GM12874 (cell line): ENCODE measurements at regions not wholly inside any gene's neighbourhood (a gene's known extent, or its start where the extent isn't known, plus 50 kb on each side); places are given as distances from the start of the nearest gene placed in this dataset.

Experiments
- TF ChIP-seq, protein P1 (sequence below): IDR thresholded peaks from 2 replicates; pipeline ENCODE4 v1.5.1; 2011; ENCODE audit warnings: low read depth, mild to moderate bottlenecking, control low read depth, low read length, moderate library complexity; ENCODE audit not compliant: insufficient read depth

DNA sequence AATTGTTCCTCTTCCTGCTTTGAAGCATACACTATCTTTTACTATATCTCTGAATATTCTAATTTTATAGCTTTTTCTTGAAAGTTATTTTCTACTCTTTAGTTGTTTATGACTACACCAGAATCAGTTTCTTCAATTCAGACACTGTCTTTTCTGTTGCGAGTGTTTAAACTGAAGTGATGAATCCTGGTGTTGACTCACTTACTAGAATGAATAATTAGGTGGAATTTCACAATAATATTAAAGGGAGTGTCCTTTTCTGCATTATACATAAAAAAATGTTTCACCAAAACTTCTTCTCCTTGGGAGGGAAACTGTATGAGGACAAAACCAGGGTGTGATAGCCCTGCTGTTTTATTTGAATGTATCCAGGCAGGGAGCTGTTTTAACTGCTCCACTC is 1383.1 kb downstream of the C4orf33 start:
- TF ChIP-seq, protein P1, sequence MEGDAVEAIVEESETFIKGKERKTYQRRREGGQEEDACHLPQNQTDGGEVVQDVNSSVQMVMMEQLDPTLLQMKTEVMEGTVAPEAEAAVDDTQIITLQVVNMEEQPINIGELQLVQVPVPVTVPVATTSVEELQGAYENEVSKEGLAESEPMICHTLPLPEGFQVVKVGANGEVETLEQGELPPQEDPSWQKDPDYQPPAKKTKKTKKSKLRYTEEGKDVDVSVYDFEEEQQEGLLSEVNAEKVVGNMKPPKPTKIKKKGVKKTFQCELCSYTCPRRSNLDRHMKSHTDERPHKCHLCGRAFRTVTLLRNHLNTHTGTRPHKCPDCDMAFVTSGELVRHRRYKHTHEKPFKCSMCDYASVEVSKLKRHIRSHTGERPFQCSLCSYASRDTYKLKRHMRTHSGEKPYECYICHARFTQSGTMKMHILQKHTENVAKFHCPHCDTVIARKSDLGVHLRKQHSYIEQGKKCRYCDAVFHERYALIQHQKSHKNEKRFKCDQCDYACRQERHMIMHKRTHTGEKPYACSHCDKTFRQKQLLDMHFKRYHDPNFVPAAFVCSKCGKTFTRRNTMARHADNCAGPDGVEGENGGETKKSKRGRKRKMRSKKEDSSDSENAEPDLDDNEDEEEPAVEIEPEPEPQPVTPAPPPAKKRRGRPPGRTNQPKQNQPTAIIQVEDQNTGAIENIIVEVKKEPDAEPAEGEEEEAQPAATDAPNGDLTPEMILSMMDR, result no peak

DNA sequence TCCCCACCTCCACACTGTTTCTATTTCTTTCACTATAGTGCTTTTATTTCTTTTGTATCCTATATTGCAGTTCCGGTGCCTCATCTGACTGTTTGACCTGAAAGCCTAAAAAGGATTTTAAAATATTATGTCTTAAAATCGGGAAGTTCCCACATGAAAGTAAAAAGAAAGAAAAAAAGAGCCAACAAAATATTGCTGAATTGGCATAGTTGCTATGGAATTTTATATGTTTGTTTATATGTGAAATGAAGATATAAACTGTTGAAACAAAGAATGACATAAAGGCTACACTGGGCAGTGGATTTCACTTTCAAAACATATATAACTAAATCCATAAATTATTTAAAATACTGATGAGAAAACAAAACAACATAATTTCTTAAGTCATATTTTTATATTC is 1383.7 kb downstream of the C4orf33 start:
- TF ChIP-seq, protein P1, result no peak

DNA sequence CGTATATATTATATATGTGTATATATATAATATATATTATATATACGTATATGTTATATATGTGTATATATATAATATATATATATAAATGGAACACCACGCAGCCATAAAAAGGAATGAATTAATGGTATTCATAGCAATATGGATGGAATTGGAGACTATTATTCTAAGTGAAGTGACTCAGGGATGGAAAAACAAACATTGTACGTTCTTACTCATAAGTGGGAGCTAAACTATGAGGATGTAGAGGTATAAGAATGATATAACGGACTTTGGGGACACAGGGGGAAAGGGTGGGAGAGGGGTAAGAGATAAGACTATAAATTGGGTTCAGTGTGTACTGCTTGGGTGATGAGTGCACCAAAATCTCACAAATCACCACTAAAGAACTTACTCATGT is 1388.9 kb downstream of the C4orf33 start:
- TF ChIP-seq, protein P1, result no peak

DNA sequence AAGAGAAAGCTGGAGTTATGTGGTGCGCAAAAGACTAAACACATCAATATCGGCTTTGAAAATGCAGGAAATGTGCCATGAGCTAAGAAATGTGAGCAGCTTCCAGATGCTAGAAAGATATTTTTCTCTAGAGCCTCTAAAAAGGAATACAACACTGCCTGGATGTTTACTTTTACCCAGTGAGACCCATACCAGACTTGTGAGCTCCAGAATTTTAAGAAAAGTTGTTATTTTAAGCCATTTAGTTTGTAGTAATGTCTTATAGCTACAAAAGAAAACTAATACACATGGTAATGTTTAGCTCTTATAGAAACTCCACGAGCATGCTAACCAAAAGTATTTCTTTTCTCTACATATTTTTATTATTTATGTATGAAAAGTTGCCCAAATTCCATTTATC is 1389.4 kb downstream of the C4orf33 start:
- TF ChIP-seq, protein P1, result no peak

DNA sequence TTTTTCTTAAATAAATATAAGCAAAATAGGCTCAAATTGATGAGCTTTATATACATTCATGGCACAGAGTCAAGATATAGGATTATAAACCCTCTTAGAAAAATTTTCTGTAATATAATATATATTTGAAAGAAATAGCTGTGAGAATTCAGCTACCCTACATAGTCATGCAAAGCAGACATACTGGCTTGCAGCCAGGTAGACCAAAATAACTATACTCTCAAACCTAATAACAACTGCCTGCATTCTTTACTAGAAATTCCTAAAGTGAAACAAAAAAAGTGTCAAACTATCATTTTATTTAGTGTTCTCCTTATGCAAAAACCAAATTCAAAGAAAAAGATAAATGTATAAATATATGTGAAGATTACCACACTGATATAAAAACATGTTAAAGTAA is 1390.2 kb downstream of the C4orf33 start:
- TF ChIP-seq, protein P1, result no peak

DNA sequence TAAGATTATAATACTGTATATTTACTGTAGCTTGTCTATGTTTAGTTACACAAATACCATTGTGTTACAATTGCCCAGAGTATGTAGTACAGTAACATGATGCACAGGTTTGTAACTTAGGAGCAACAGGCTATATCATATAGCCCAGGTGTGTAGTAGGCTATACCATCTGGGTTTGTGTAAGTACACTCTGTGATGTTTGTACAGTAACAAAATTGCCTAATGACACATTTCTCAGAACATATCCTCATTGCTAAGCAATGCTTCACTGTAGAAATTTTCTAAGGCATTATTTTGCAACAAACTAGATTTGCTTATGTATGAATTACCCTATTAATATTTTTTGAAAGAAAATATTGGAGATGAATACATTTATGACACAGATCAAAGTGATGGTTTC is 1390.9 kb downstream of the C4orf33 start:
- TF ChIP-seq, protein P1, result no peak

DNA sequence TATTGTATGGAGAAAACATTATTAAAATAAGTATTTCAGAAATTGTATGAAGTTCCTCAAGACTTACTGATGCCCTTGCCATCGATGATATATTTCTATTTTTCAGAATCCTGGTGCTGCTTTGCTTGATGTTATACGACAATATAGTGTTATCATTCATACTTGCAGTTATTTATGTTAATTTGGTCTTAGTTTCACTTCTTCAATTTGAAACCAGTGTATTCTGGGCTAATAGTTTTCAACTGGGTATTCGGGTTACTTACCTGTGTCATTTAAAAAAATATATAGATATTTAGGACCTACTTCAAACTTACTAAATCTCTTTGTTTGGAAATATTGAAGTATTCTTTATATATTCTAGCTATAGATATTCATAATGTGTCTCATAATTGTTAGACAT is 1414.7 kb downstream of the C4orf33 start:
- TF ChIP-seq, protein P1, result no peak

DNA sequence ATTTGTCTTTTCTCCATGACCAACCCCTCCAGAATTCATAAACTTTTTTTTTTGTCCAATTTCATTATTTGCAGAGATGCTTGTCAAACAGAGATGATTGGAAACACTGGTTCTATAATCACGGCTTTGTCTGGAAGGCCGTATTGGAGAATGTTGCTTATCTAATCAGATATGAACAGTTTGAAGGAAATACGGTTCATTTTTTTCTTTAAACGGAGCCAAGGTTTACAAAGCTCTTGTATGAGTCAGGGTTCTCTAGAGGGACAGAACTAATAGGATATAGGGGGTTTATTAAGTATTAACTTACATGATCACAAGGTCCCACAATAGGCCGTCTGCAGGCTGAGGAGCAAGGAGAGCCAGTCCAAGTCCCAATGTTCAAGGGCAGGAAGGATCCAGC is 1415.8 kb downstream of the C4orf33 start:
- TF ChIP-seq, protein P1, result no peak
